ENCODE measurements at regions not wholly inside any gene's neighbourhood (a gene's known extent, or its start where the extent isn't known, plus 50 kb on each side); places are given as distances from the start of the nearest gene placed in this dataset.

DNA sequence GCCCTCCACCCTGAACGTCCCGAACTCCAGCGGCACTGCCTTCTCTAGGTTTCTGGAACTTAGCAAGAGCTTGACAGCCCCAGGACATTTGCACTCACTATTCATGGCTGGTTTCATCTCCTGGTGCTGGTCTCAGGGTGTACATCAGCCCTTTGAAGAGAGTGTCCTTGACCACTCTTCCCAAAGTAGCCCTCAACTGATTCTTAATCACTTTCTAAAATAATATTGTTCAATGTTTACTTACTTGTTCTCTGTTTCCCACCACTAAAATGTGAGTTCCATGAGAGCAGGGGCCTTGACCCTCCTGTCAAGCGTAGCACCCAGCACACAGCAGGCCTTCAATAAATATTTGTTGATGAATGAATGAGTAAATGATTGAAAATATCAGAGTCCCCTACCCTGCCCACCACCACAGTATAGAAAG, 262.5 kb downstream of the RHOU start:
- Mint-ChIP-seq H3K9me3 (no peaks in the 10 kb centered on the region), H3K4me3 (no peak overlapping the region), H3K27me3 (peaks cover 3% of the 10 kb centered on the region), H3K36me3 (ENCODE audit: low read depth) (no peaks in the 10 kb centered on the region), H3K4me1 (no peaks in the 10 kb centered on the region), H3K27ac (no peak overlapping the region)
- TF ChIP-seq, protein P1, sequence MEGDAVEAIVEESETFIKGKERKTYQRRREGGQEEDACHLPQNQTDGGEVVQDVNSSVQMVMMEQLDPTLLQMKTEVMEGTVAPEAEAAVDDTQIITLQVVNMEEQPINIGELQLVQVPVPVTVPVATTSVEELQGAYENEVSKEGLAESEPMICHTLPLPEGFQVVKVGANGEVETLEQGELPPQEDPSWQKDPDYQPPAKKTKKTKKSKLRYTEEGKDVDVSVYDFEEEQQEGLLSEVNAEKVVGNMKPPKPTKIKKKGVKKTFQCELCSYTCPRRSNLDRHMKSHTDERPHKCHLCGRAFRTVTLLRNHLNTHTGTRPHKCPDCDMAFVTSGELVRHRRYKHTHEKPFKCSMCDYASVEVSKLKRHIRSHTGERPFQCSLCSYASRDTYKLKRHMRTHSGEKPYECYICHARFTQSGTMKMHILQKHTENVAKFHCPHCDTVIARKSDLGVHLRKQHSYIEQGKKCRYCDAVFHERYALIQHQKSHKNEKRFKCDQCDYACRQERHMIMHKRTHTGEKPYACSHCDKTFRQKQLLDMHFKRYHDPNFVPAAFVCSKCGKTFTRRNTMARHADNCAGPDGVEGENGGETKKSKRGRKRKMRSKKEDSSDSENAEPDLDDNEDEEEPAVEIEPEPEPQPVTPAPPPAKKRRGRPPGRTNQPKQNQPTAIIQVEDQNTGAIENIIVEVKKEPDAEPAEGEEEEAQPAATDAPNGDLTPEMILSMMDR (IDR thresholded peaks at IDR 0.05): no peak
- intact Hi-C loops (cut with micrococcal nuclease): no loop called here
- ATAC-seq (ENCODE audit: low read depth): no peak
- ChIA-PET POLR2A (no interaction called here), CTCF (no interaction called here)
- DNase-seq: no peak

DNA sequence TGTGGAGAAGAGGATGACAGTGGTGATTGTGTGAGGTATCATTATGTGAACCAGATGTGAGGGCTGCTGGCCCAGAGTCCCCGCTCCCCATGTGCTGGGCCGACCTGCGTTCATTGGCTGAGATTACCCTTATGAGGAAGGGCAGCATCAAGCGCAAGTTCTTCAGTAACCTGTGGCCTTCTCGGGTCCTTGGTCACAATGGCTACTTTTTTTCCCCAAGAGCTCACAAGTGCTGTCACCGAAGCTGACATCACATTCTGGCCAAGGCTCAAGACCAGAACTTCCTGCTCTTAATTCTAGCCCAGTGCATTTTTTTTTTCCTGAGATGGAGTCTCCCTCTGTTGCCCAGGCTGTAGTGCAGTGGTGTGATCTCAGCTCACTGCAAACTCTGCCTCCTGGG, 262.9 kb downstream of the RHOU start:
- no peak overlapping the region for H3K27ac Mint-ChIP-seq
- DNase-seq: no peak
- H3K4me1 Mint-ChIP-seq: no peaks in the 10 kb centered on the region
- H3K27me3 Mint-ChIP-seq: peaks cover 3% of the 10 kb centered on the region
- ChIA-PET POLR2A (no interaction called here), CTCF (no interaction called here)
- intact Hi-C loops (cut with micrococcal nuclease): no loop called here
- no peaks in the 10 kb centered on the region for H3K36me3 Mint-ChIP-seq (ENCODE audit: low read depth)
- no peak overlapping the region for H3K4me3 Mint-ChIP-seq
- TF ChIP-seq, protein P1 (IDR thresholded peaks at IDR 0.05): no peak
- ATAC-seq (ENCODE audit: low read depth): no peak
- H3K9me3 Mint-ChIP-seq: no peaks in the 10 kb centered on the region

DNA sequence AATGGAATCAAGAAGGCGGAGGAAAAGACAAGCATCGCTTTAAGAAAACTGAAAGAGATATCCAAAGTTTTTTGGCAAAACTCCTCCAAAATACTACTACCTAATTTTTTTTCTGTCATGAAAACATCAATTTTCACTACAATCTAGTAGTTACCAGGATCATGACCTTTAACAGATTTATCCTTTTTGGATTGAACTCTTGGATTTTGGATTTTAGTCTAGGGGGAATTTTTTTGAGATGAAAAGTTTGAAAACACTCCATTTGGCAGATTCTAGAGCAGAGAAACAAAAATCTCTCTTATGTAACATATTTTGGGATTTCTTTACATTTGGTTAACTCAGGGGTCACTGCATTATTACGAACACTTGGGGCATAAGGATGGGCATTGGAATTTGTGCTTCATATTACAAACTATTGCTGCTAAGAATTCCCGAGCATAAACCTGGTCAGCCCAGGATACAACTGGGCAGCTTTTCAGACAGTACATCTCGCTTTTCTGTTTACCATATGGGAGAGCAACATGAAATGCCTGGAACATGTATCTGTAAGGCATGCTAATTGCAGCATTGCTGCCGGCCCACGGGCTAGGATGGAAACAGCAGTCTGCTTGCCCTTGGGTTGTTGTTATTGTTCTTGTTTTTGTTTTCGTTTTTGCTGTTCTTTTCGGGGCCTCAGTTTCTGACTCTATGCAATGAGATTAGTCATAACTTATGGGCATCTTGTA, 264.3 kb downstream of the RHOU start:
- Mint-ChIP-seq H3K9me3 (no peaks in the 10 kb centered on the region), H3K4me1 (no peaks in the 10 kb centered on the region), H3K27ac (no peak overlapping the region), H3K27me3 (no peaks in the 10 kb centered on the region), H3K4me3 (no peak overlapping the region), H3K36me3 (ENCODE audit: low read depth) (no peaks in the 10 kb centered on the region)
- TF ChIP-seq, protein P1 (IDR thresholded peaks at IDR 0.05): no peak
- DNase-seq (no peak), ATAC-seq (ENCODE audit: low read depth) (no peak)
- ChIA-PET CTCF (no interaction called here), POLR2A (no interaction called here)
- intact Hi-C loops (cut with micrococcal nuclease): no loop called here

DNA sequence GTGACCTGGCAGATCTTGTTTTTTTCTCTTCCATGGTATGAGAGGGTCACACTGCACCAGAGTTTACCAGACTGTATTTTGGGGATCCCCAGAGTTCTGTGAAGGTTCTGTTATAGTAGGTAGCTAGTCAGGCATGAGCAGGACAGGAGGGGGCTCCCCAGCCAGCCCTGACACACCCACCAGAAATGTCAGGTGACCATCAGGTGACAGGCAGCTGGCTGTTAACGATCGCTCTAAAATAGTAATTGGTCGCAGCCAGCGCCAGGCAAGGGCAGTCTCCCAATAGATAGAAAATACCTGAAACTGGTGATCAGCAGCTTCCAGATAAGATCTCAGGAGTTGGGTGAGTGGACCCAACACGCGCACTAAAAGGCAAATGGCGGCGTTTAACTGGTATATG, 264.9 kb downstream of the RHOU start:
- Mint-ChIP-seq H3K36me3 (ENCODE audit: low read depth) (no peaks in the 10 kb centered on the region), H3K27ac (no peak overlapping the region), H3K9me3 (no peaks in the 10 kb centered on the region), H3K4me1 (no peaks in the 10 kb centered on the region), H3K4me3 (no peak overlapping the region), H3K27me3 (no peaks in the 10 kb centered on the region)
- DNase-seq (no peak), ATAC-seq (ENCODE audit: low read depth) (no peak)
- ChIA-PET POLR2A (no interaction called here), CTCF (no interaction called here)
- intact Hi-C loops (cut with micrococcal nuclease): no loop called here
- TF ChIP-seq, protein P1 (IDR thresholded peaks at IDR 0.05): no peak

DNA sequence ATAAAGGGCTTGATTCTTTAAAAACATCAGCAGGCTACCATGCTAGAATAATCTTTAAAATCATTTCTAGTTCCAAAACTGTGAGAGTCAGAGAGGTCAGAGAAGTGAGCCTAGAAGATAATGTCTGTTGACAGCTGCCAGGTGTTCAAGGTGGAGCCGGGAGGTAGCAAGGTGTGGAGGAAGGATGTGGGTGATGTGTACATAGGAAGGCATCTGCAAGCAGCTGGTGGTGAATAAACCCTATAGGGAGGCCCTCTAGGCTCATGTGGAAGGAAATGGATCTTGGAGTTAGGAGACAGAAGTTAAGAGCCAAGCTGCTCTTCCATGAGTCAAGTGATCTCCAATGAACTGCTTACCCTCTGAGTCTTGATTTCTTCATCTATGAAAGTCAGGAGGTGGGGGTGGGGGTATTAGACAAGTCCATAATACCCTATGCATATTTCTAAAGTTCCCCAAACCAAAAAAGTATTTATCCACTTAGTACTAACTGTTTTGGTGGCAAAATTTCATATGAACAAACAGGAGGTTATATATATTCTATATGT, 266.3 kb downstream of the RHOU start:
- ChIA-PET POLR2A (no interaction called here), CTCF (no interaction called here)
- no peaks in the 10 kb centered on the region for H3K36me3 Mint-ChIP-seq (ENCODE audit: low read depth)
- no peaks in the 10 kb centered on the region for H3K4me1 Mint-ChIP-seq
- no peaks in the 10 kb centered on the region for H3K9me3 Mint-ChIP-seq
- no peak for DNase-seq
- intact Hi-C loops (cut with micrococcal nuclease): no loop called here
- no peak for ATAC-seq (ENCODE audit: low read depth)
- peaks cover 5% of the 10 kb centered on the region for H3K27me3 Mint-ChIP-seq
- no peak overlapping the region for H3K27ac Mint-ChIP-seq
- no peak overlapping the region for H3K4me3 Mint-ChIP-seq
- TF ChIP-seq, protein P1 (IDR thresholded peaks at IDR 0.05): no peak

Measured in activated B cell treated with CpG ODN at 0.5 μM for 24 hours (primary cell).